ENCODE measurements at regions not wholly inside any gene's neighbourhood (a gene's known extent, or its start where the extent isn't known, plus 50 kb on each side); places are given as distances from the start of the nearest gene placed in this dataset.

- Histone ChIP-seq H3K9me3 (ENCODE audit: control insufficient read depth in 1 of 2, low read length in 2 of 2) (no peaks in the 10 kb centered on the region), H3K4me3 (ENCODE audit: low read depth in 1 of 2, low read length in 2 of 2) (no peak overlapping the region), H3K36me3 (ENCODE audit: control insufficient read depth in 1 of 2, insufficient read depth in 2 of 2, low read length in 2 of 2) (no peaks in the 10 kb centered on the region), H3K27me3 (ENCODE audit: control insufficient read depth in 1 of 2, insufficient read depth in 2 of 2, low read length in 2 of 2) (no peaks in the 10 kb centered on the region), H3K4me1 (ENCODE audit: control insufficient read depth in 1 of 2, insufficient read depth in 2 of 2, low read length in 2 of 2) (no peaks in the 10 kb centered on the region), H3K27ac (ENCODE audit: low read depth, low read length) (no peak overlapping the region), H3K9ac (ENCODE audit: low read depth in 1 of 2, low read length in 2 of 2) (no peak overlapping the region)
Observed at GRCh38 chr13:34409496-34410182, 532.4 kb upstream of the NBEA start.

GRCh38 chr13:34410678-34411077 lies 531.4 kb upstream of the NBEA start:
- no peak overlapping the region for H3K4me3 ChIP-seq (ENCODE audit: low read depth in 1 of 2, low read length in 2 of 2)
- no peaks in the 10 kb centered on the region for H3K4me1 ChIP-seq (ENCODE audit: control insufficient read depth in 1 of 2, insufficient read depth in 2 of 2, low read length in 2 of 2)
- no peak overlapping the region for H3K9ac ChIP-seq (ENCODE audit: low read depth in 1 of 2, low read length in 2 of 2)
- H3K36me3 ChIP-seq (ENCODE audit: control insufficient read depth in 1 of 2, insufficient read depth in 2 of 2, low read length in 2 of 2), result no peaks in the 10 kb centered on the region
- no peaks in the 10 kb centered on the region for H3K9me3 ChIP-seq (ENCODE audit: control insufficient read depth in 1 of 2, low read length in 2 of 2)
- H3K27ac ChIP-seq (ENCODE audit: low read depth, low read length), result no peak overlapping the region
- H3K27me3 ChIP-seq (ENCODE audit: control insufficient read depth in 1 of 2, insufficient read depth in 2 of 2, low read length in 2 of 2), result no peaks in the 10 kb centered on the region

- no peak overlapping the region for H3K9ac ChIP-seq (ENCODE audit: low read depth in 1 of 2, low read length in 2 of 2)
- H3K4me3 ChIP-seq (ENCODE audit: low read depth in 1 of 2, low read length in 2 of 2), result no peak overlapping the region
- H3K9me3 ChIP-seq (ENCODE audit: control insufficient read depth in 1 of 2, low read length in 2 of 2), result no peaks in the 10 kb centered on the region
- no peaks in the 10 kb centered on the region for H3K4me1 ChIP-seq (ENCODE audit: control insufficient read depth in 1 of 2, insufficient read depth in 2 of 2, low read length in 2 of 2)
- H3K36me3 ChIP-seq (ENCODE audit: control insufficient read depth in 1 of 2, insufficient read depth in 2 of 2, low read length in 2 of 2), result no peaks in the 10 kb centered on the region
- H3K27me3 ChIP-seq (ENCODE audit: control insufficient read depth in 1 of 2, insufficient read depth in 2 of 2, low read length in 2 of 2), result no peaks in the 10 kb centered on the region
- no peak overlapping the region for H3K27ac ChIP-seq (ENCODE audit: low read depth, low read length)
Observed at GRCh38 chr13:34411177-34411576, 530.9 kb upstream of the NBEA start.

- H3K27me3 ChIP-seq (ENCODE audit: control insufficient read depth in 1 of 2, insufficient read depth in 2 of 2, low read length in 2 of 2), result no peaks in the 10 kb centered on the region
- H3K4me3 ChIP-seq (ENCODE audit: low read depth in 1 of 2, low read length in 2 of 2), result no peak overlapping the region
- H3K9me3 ChIP-seq (ENCODE audit: control insufficient read depth in 1 of 2, low read length in 2 of 2), result no peaks in the 10 kb centered on the region
- H3K4me1 ChIP-seq (ENCODE audit: control insufficient read depth in 1 of 2, insufficient read depth in 2 of 2, low read length in 2 of 2), result no peaks in the 10 kb centered on the region
- H3K27ac ChIP-seq (ENCODE audit: low read depth, low read length), result no peak overlapping the region
- no peaks in the 10 kb centered on the region for H3K36me3 ChIP-seq (ENCODE audit: control insufficient read depth in 1 of 2, insufficient read depth in 2 of 2, low read length in 2 of 2)
- no peak overlapping the region for H3K9ac ChIP-seq (ENCODE audit: low read depth in 1 of 2, low read length in 2 of 2)
Observed at GRCh38 chr13:34411894-34412293, 530.2 kb upstream of the NBEA start.

- no peaks in the 10 kb centered on the region for H3K36me3 ChIP-seq (ENCODE audit: control insufficient read depth in 1 of 2, insufficient read depth in 2 of 2, low read length in 2 of 2)
- H3K9ac ChIP-seq (ENCODE audit: low read depth in 1 of 2, low read length in 2 of 2), result no peak overlapping the region
- H3K4me3 ChIP-seq (ENCODE audit: low read depth in 1 of 2, low read length in 2 of 2), result no peak overlapping the region
- H3K27ac ChIP-seq (ENCODE audit: low read depth, low read length), result no peak overlapping the region
- no peaks in the 10 kb centered on the region for H3K4me1 ChIP-seq (ENCODE audit: control insufficient read depth in 1 of 2, insufficient read depth in 2 of 2, low read length in 2 of 2)
- H3K9me3 ChIP-seq (ENCODE audit: control insufficient read depth in 1 of 2, low read length in 2 of 2), result no peaks in the 10 kb centered on the region
- H3K27me3 ChIP-seq (ENCODE audit: control insufficient read depth in 1 of 2, insufficient read depth in 2 of 2, low read length in 2 of 2), result no peaks in the 10 kb centered on the region
Observed at GRCh38 chr13:34412295-34412694, 529.8 kb upstream of the NBEA start.

GRCh38 chr13:34412817-34413375 lies 529.2 kb upstream of the NBEA start:
- H3K4me1 ChIP-seq (ENCODE audit: control insufficient read depth in 1 of 2, insufficient read depth in 2 of 2, low read length in 2 of 2), result no peaks in the 10 kb centered on the region

GRCh38 chr13:34413538-34414210 lies 528.4 kb upstream of the NBEA start:
- no peaks in the 10 kb centered on the region for H3K9me3 ChIP-seq (ENCODE audit: control insufficient read depth in 1 of 2, low read length in 2 of 2)
- H3K36me3 ChIP-seq (ENCODE audit: control insufficient read depth in 1 of 2, insufficient read depth in 2 of 2, low read length in 2 of 2), result no peaks in the 10 kb centered on the region
- no peaks in the 10 kb centered on the region for H3K4me1 ChIP-seq (ENCODE audit: control insufficient read depth in 1 of 2, insufficient read depth in 2 of 2, low read length in 2 of 2)
- no peaks in the 10 kb centered on the region for H3K27me3 ChIP-seq (ENCODE audit: control insufficient read depth in 1 of 2, insufficient read depth in 2 of 2, low read length in 2 of 2)
- H3K27ac ChIP-seq (ENCODE audit: low read depth, low read length), result no peak overlapping the region
- no peak overlapping the region for H3K4me3 ChIP-seq (ENCODE audit: low read depth in 1 of 2, low read length in 2 of 2)
- H3K9ac ChIP-seq (ENCODE audit: low read depth in 1 of 2, low read length in 2 of 2), result no peak overlapping the region

More at GRCh38 chr13:34412817-34413375, 529.2 kb upstream of the NBEA start:
- Histone ChIP-seq H3K27ac (ENCODE audit: low read depth, low read length) (no peak overlapping the region), H3K9me3 (ENCODE audit: control insufficient read depth in 1 of 2, low read length in 2 of 2) (no peaks in the 10 kb centered on the region), H3K36me3 (ENCODE audit: control insufficient read depth in 1 of 2, insufficient read depth in 2 of 2, low read length in 2 of 2) (no peaks in the 10 kb centered on the region), H3K9ac (ENCODE audit: low read depth in 1 of 2, low read length in 2 of 2) (no peak overlapping the region), H3K27me3 (ENCODE audit: control insufficient read depth in 1 of 2, insufficient read depth in 2 of 2, low read length in 2 of 2) (no peaks in the 10 kb centered on the region), H3K4me3 (ENCODE audit: low read depth in 1 of 2, low read length in 2 of 2) (no peak overlapping the region)

- no peaks in the 10 kb centered on the region for H3K4me1 ChIP-seq (ENCODE audit: control insufficient read depth in 1 of 2, insufficient read depth in 2 of 2, low read length in 2 of 2)
- no peaks in the 10 kb centered on the region for H3K36me3 ChIP-seq (ENCODE audit: control insufficient read depth in 1 of 2, insufficient read depth in 2 of 2, low read length in 2 of 2)
- H3K27ac ChIP-seq (ENCODE audit: low read depth, low read length), result no peak overlapping the region
- H3K9ac ChIP-seq (ENCODE audit: low read depth in 1 of 2, low read length in 2 of 2), result no peak overlapping the region
- H3K9me3 ChIP-seq (ENCODE audit: control insufficient read depth in 1 of 2, low read length in 2 of 2), result no peaks in the 10 kb centered on the region
- no peaks in the 10 kb centered on the region for H3K27me3 ChIP-seq (ENCODE audit: control insufficient read depth in 1 of 2, insufficient read depth in 2 of 2, low read length in 2 of 2)
- no peak overlapping the region for H3K4me3 ChIP-seq (ENCODE audit: low read depth in 1 of 2, low read length in 2 of 2)
Observed at GRCh38 chr13:34414616-34415015, 527.5 kb upstream of the NBEA start.

- Histone ChIP-seq H3K4me3 (ENCODE audit: low read depth in 1 of 2, low read length in 2 of 2) (no peak overlapping the region), H3K9me3 (ENCODE audit: control insufficient read depth in 1 of 2, low read length in 2 of 2) (no peaks in the 10 kb centered on the region)
Observed at GRCh38 chr13:34416971-34417380, 525.1 kb upstream of the NBEA start.

GRCh38 chr13:34417896-34418295 lies 524.2 kb upstream of the NBEA start:
- no peaks in the 10 kb centered on the region for H3K36me3 ChIP-seq (ENCODE audit: control insufficient read depth in 1 of 2, insufficient read depth in 2 of 2, low read length in 2 of 2)
- H3K9me3 ChIP-seq (ENCODE audit: control insufficient read depth in 1 of 2, low read length in 2 of 2), result no peaks in the 10 kb centered on the region
- H3K4me1 ChIP-seq (ENCODE audit: control insufficient read depth in 1 of 2, insufficient read depth in 2 of 2, low read length in 2 of 2), result no peaks in the 10 kb centered on the region
- no peak overlapping the region for H3K4me3 ChIP-seq (ENCODE audit: low read depth in 1 of 2, low read length in 2 of 2)
- H3K27ac ChIP-seq (ENCODE audit: low read depth, low read length), result no peak overlapping the region
- H3K9ac ChIP-seq (ENCODE audit: low read depth in 1 of 2, low read length in 2 of 2), result no peak overlapping the region
- no peaks in the 10 kb centered on the region for H3K27me3 ChIP-seq (ENCODE audit: control insufficient read depth in 1 of 2, insufficient read depth in 2 of 2, low read length in 2 of 2)

More at GRCh38 chr13:34416971-34417380, 525.1 kb upstream of the NBEA start:
- Histone ChIP-seq H3K36me3 (ENCODE audit: control insufficient read depth in 1 of 2, insufficient read depth in 2 of 2, low read length in 2 of 2) (no peaks in the 10 kb centered on the region), H3K27ac (ENCODE audit: low read depth, low read length) (no peak overlapping the region), H3K9ac (ENCODE audit: low read depth in 1 of 2, low read length in 2 of 2) (no peak overlapping the region), H3K4me1 (ENCODE audit: control insufficient read depth in 1 of 2, insufficient read depth in 2 of 2, low read length in 2 of 2) (no peaks in the 10 kb centered on the region), H3K27me3 (ENCODE audit: control insufficient read depth in 1 of 2, insufficient read depth in 2 of 2, low read length in 2 of 2) (no peaks in the 10 kb centered on the region)

Measured in duodenal mucosa (tissue), 2 donors.